GM18511 (cell line): ENCODE measurements at regions not wholly inside any gene's neighbourhood (a gene's known extent, or its start where the extent isn't known, plus 50 kb on each side); places are given as distances from the start of the nearest gene placed in this dataset.

Source experiments
- ATAC-seq: cut with Tn5 transposase; IDR thresholded peaks from one replicate; pipeline ENCODE4 v1.9.1; 2021; ENCODE audit warnings: mild to moderate bottlenecking, moderate library complexity; ENCODE audit not compliant: unreplicated experiment

DNA sequence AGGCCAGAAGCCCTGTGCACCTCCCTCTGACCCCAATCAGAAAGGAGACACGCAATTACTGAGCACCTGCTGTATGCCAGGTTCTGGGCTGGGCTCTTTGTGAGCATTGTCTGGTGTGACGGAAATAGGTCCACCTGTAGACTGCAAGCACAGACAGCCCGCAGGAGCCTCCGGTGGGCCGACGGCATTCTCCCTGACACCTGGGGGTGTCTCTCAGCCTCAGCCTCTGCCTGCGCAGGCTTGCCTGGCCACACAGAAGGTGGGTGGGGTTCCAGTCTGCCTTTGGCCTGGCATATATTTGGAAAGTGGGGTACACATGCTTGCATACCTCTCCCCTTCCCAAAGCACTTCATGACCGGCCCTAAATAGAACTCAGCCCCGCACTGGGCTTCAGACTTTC, 129.3 kb downstream of the BUD13 start:
- ATAC-seq = no peak

DNA sequence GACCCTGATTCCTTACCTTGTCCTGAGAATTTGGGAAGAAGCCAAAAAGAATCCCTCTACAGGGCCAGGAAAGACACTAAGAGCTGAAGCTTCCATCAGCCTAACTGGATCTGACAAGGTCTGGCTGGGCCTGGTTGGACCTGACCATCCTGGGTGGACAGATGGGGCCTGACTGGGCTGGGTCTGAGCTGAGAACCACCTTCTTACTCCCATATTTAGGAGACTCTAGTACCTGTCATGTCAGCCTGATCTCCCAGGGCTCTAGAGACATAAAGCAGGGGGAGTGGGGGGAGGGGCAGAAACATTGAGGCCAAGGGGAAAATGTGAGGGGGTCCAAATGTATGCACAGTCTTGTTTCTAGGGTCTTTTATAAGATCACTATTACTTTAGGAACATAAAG, 129.9 kb downstream of the BUD13 start:
- ATAC-seq = no peak

DNA sequence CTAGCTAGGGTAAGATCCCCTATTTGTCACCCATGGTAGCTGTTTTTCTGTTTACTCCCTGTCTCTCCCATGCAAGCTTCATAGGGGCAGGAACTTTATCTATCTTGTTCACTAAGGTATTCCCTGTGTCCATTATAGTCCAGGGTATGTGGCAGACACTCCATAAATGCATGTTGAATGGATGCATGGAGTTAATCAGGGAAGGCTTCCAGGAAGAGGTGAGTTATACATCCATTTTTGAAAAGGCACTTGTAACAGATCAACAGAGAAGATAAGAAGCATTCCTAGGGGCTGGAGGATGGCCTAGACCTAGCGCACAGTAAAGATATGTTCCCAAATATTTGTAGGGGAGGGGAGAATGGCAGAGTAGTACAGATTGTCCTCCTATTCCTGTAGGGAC, 130.3 kb downstream of the BUD13 start:
- no peak for ATAC-seq

DNA sequence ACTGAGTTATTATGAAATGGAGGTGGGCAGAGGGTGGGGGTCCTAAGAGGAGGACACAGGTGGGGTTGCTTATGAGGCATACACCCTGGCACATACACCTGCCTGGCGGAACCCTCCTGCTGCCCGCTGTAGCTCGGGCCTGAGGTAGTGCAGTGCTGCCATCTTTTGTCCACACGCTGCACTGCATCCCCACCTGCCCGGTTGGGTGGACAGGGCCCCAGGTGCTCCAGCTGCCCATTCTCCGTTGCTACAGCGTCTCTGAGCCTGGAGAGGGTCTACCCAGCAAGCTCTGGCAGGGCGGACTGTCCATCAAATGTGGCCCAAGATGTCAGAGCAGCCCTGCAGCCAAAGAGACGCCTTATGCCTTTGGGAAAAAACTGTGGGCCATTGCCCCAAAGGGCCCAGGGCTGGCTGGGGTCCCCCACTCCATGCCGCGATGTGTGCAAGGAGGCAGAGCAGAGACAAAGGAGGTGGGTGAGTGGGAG, 131.2 kb downstream of the BUD13 start:
- ATAC-seq = peak; percentile 51

DNA sequence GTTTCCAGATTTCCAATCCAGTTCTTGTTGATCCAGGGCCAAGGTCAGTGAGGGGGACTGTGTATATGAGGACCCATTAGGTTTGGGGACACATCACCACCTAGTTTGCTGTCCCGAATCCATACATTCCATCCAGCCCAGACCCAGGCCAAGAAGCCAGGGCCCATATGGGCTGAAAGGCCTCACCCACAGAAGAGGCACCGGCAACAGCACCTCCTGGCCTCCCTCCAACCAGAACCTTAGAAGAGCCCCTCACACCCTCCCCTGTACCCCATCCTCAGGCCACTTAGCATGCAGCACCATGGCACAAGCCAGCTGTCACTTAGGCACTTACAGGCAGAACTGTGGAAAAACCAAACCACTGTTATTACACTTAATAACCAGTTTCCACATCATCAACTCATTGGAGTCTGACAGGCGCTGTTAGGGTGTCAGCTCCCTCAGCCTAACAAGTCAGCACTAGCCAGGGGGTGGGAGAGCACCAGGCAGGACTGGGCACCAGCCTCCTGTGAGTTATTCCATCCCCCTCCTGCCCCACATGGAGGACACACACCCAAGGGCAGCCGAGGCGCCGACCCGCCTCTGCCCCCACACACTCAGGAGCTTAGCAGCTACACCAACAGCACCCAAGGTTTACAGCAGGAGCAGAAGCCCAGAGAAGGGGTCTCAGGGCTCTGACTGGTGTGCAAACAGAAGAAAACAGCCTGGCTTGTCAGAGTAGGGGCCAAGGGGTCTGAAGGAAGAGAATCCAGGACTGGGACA, 132.0 kb downstream of the BUD13 start:
- no peak for ATAC-seq

DNA sequence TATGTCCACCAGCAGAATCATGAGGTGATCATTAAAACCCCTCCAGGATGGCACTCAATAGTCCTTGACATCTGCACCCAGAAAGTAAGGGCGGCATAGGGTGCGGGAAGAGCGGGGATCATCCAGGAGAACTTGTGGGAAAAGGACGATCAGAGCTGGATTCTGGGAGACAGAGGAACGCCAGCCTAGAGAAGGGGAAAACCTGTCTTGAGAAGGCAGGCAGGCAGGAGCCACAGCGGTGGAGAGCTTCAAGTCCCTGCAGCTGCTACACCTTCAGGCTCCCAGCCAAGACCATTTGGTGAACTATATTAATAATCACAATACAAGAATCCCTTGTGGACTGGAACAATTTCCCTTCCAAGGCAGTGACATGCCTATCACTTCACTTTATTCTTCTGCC, 134.3 kb downstream of the BUD13 start:
- no peak for ATAC-seq

DNA sequence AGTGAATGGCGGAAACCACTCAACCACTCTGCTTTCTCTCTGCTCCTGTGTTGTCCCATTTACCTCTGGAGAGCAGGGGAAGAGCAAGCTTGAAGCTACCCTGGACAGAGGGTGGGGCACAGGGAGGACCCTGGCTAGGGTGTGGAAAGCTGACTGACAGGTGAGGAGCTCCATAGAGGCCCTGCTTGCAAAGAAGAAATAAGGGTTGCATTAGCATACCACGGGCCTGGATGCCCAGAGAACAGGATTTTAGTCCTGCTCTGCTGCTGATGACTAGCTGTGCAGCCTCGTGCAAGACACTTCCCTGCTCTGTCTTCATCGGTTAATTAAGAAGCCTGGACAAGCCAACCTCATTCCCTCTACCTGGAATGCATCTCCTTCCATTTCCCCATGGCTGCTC, 135.0 kb downstream of the BUD13 start:
- no peak for ATAC-seq

DNA sequence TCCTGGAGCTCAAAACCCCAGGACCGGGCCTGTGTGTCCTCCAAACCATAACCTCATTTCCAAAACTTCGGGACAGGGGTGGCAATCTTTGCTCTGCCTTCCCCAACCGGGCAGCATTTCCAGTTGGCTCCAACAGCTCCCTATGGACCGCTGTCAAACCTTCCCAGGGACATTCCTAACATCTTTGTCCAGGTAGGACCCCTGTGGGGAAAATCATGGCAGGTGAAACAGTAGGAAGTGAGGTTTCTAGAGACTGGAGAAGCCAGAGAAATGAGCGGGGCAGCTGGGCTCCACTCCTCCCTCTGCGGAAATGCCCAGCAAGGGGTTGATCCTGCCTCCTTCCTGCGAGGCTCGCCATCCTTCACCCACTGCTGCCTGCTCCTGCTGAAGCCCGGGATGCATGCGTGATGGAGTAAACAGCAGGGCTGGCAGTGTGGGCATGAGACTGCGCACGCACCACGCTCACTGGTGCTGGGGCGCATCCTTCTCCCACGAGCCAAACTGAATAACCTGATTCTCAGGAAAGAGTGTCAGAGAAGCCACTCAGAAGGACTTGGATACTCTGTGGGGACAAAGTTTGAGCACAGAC, 136.4 kb downstream of the BUD13 start:
- ATAC-seq = no peak

DNA sequence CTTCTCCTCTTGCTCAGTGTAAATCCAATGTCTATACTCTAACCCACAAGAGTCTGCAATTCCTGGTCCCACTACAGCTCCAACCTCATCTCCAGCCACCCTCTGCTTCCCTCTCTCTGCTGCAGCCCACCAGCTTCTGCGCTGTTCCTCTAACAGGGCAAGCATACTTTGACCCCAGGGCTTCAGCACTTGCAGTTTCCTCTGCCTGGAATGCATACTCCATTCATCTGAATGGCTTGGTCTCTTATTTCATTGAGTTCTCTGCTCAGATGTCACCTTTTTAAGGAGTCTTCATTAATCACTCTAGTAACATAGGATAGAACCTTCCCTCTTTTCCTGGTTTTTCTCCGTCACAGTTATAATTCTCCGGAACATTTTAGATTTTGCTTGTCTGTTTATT, 141.6 kb downstream of the BUD13 start:
- no peak for ATAC-seq

DNA sequence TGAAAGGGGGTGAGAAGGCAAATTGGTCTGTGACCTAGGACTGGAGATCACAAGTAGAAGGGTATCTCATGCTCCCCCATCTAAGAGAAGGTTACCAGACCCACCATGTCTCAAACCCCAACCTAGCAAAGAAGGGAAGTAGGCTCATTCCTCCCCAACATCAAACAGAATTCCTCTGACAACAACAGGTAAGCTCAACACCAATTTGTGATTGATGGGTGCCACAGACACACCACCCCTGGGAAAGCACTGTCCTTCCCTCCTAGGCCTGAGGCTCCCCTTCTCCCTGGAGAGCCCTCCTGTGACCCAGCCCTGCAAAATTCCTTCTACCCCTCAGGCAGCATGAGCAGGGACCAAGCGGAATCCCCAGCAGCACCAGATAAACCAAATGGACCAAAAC, 154.3 kb downstream of the BUD13 start:
- no peak for ATAC-seq

DNA sequence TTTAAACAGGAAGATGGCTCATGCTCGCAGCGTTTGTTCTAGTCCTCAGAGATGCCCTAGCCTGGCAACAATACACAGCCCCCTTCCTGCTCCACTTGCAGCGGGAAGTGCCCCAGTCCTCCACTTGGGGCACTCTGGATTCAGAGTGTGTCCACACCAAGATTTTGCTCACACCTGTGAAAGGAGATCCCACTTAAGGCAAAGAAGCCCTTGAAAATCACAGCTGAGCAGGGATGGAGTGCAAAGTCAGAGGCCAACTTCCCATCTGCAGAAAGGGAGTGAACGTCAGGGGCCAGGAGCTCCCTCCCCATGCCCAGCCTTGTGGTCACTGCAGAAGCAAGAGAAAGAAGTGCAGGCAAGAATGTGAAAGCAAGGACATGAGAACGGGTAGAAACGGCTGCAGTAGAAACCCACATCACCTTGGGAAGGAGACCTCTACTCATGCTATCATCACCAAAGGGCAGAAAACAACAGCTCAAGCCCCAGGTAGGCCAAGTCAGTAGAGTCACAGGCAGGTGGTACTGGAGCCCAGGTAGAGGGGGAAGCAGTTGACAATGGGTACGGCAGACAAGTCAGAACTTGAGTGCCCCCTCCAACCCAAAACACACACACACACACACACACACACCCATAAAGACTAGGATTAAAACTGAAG, 157.4 kb downstream of the BUD13 start:
- no peak for ATAC-seq

DNA sequence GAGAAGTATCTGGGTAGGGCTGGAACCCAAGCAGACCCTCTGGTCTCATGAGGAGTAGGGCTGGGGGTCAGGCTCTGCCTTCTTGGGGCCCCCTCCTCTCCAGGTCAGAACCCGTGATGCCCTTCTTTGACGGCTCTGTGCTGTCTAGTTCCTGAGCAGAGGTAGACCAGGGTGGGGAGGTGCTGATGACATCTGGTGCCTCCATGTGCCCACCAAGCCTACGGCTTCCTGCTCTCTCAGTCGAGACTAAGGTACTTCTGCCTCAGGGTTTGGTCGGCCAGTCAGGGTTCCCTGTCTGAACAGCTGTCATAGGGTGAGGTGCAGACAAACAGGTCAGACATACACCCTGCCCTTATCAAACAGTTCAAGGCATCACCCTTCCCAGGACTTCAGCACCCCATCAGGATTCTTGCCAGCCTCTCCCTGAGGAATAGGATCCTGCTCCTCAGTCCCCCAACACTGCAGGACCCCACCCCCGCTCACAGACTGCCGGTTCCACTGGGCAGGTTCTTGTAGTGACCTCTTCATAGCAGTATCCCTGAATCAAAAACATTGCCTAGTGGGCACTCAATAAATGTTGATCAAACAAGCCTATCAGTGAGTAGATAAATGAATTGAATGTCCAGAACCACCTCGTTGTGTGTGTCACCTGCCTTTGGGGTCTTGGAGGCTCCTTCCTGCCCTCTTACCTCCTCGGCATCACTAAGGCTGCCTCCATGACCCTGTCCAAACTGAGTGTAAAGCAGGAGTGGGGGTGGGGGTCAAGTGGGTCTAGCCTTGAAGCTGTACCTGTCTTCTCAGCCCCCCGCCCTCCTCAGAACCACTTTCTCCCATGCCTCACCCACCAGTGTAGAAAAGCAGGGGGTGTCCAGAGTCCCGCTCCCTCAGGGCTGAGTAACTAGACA, 158.2 kb downstream of the BUD13 start:
- ATAC-seq = no peak

DNA sequence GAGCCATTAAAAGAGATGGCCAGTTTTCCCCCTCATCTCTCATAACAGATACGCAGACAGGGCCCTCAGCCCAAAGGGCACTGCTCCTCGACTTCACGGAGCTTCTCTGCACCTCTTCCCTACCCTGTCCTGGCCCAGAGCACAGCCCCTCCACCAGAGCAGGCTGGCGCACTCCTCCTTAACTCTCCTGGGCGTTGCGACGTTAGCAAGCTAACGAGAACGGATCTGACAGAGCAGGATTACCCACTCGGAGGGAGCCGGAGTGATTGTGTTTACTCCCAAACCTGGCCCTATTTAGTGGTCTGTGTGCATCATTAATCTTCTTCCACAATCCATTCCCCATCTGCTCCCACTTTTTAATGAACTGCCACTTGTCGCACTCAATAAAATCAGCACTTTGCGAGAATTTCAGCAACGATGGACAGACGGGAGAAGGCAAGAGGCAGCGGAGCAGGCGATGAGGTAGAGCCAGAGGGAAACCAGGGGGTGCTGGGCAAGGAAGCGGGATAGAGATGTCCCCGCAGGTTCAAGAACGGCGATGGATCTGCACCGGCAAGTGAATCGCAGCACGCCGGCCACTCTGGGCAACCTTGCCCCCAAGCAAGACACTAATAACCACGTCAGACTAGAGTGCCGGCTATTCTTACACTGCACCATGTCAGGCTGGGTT, 159.4 kb downstream of the BUD13 start:
- no peak for ATAC-seq

DNA sequence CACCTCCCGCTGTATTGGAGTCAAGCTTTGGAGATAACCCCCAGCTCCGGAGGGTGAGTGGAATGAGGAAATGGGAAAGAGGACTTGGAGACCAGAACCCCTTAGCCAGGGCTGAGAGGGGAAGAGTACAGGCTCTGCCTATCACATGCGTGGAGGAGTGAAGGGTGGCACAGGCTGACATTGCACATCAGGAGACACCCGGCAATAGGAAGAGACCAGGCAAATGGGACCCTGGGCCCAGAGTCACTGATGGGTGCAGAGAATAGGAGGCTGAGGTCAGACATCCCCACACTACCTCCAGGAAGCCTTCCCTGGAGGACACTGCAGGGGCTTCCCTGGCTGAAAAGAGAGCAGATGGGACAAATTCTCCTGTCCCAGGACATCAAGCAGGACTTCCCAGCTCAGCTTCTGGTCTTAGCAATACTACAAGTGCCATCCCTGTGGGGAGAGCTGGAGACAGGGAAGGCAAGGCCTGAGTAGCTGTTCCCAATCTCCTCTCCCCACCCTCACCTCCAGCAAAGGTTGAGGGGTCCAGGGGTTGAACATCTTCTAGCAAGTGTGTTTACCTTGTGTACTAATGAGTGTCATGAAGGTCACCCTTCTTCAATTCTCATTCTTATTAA, 160.7 kb downstream of the BUD13 start:
- ATAC-seq = no peak

DNA sequence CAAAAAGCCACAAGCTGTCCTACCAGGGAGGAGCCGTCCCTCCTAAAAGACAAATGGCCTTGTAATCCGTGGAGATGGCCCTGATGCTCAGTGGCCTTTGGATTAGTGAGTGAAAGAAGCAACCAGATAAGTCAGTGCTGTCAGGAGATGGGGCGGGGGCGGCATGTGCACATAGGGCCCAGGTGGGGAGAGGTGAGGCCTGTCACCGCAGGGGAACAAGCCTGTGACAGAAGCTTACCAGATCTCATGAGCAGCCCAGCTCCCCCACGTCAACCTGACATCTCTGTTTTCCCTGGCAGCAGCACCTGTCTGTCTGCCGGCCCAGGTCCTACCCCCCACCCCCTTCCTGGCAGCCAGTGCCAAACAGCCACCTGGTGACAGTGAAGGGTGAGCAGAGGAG, 162.6 kb downstream of the BUD13 start:
- no peak for ATAC-seq

DNA sequence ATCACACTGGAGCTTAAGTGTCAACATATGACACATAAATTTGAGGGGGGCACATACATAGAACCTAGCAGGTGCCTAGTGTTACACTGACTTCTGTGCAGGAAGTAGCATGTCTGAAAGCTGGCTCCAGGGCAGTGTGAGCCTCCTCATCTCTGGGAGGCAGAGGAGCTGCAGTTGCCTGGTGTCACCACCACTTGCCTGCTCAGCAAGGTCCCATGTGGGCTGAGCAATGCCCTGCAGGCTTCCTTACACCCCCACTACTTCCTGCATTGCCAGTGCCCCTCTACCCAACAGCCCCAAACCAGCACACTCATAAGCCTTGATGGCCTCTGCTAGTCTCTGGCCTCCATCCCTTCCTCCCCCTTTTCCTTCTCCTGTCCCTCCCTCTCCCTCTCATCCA, 165.8 kb downstream of the BUD13 start:
- no peak for ATAC-seq

DNA sequence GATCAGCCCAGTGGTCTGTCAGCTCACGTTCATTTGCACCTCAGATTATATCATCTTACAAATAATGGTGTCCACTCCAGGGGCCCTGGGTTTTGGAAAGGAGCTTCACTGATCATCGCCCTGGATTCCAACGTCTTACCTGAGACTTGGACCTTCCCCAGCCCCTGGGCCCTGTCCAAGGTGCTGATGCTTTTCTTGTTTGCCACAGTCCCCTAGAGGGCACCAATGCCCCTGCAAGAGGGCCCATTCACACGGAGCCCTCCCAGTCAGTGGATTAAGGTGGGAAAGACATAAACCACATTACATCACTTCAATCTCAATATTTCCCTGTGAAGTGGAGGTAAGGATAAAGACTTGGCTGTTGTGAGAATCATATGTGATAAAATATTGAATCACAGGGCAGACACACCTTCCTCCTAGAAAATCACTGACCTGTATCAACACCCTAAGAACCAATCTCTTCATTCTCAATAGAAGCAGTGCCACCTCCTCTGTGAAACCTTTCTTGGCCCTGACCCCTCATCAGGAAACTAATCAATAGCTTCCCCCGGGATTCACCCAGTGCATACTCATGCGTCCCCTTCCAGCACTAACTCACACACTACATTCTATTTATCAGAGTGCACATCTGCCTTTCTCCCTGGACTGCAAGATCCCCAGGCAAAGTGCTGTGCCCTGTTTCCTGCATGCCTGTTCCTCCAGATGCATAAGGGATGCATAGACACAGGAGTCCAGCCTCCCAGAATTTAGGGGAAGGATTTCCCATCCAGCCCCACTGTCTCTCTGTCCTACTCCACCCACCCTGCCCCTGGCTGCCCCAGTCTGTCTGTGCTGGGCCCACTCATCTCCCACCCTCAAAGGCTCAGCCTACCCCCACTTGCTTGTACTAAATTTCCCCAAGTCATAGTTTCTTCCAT, 167.0 kb downstream of the BUD13 start:
- no peak for ATAC-seq

DNA sequence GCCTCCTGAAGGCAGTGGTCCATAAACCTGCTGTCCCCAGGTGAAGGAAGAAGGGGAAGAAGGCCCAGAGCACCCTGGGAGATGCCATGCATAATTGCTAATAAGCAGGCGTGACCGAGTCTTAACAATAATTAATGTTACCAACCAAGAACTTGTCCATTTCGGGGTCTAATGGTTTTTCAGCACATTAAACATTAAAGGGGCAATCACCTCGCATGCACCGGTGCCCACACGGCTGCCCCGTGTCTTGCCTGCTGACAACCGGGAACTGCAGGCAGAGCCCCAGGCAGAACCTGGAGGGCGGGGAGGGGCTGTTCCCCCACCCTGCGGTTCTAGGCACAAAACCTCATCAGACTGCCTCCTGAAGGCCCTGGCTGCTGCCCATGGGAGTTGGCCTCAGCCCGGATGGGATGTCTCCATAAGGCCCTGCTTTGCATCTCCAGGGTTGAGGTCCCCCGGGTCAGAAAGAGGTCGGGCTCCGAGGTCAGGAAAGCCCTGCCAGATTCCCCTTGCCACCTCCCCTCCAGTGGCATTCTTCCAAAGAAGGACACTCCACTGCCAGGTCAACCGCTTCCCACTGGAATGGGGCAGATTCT, 169.0 kb downstream of the BUD13 start:
- ATAC-seq = no peak

DNA sequence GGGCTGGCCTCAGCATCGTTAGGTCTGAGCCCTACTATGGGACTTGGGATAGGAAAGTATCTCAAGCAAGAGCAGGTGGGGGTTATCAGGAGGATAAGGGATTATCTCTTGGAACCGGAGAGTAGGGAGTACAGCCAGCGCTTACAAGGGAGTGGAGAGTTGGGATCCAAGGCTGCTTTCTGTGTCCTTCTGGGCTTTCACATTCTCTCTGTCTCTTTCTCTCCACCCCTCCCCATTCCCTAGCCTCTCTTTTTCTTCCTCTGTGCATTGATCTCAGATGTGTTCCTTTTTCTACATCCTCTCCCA, 170.2 kb downstream of the BUD13 start:
- ATAC-seq = no peak
